Smooth muscle cell (in vitro differentiated cells): ENCODE measurements at regions not wholly inside any gene's neighbourhood (a gene's known extent, or its start where the extent isn't known, plus 50 kb on each side); places are given as distances from the start of the nearest gene placed in this dataset.

Experiments
- DNase-seq: peaks from one replicate; lab custom pipeline; 2025; ENCODE audit not compliant: unreplicated experiment; lab: John Stamatoyannopoulos, UW
- H2AFZ ChIP-seq: fragments of 200-600 bp; sonication (generic); 2 replicates; pipeline ENCODE4 v1.6.0; 2016; ENCODE audit warnings: antibody characterized with exemption, low read depth, mild to moderate bottlenecking
- H3F3A ChIP-seq: fragments of 200-600 bp; sonication (generic); 2 replicates; pipeline ENCODE4 v1.6.0; 2017; ENCODE audit warnings: antibody characterized with exemption, low read depth
- H3K27ac ChIP-seq: fragments of 200-600 bp; sonication (generic); 2 replicates; pipeline ENCODE4 v1.5.1; 2016; ENCODE audit warnings: low read depth, mild to moderate bottlenecking
- H3K27me3 ChIP-seq: fragments of 200-600 bp; sonication (generic); 2 replicates; pipeline ENCODE4 v1.6.1; 2016; ENCODE audit warnings: low read depth, mild to moderate bottlenecking
- H3K36me3 ChIP-seq: fragments of 200-600 bp; sonication (generic); 2 replicates; pipeline ENCODE4 v1.5.1; 2016; ENCODE audit warnings: low read depth
- H3K4me1 ChIP-seq: fragments of 200-600 bp; sonication (generic); 2 replicates; pipeline ENCODE4 v1.5.1; 2016; ENCODE audit warnings: low read depth
- H3K4me2 ChIP-seq: fragments of 200-600 bp; sonication (generic); 2 replicates; pipeline ENCODE4 v1.6.0; 2016; ENCODE audit warnings: mild to moderate bottlenecking
- H3K4me3 ChIP-seq: fragments of 200-600 bp; sonication (generic); 2 replicates; pipeline ENCODE4 v1.5.1; 2016; ENCODE audit warnings: mild to moderate bottlenecking
- H3K79me2 ChIP-seq: fragments of 200-600 bp; sonication (generic); 2 replicates; pipeline ENCODE4 v1.6.0; 2016; ENCODE audit warnings: low read depth, mild to moderate bottlenecking
- H3K9ac ChIP-seq: fragments of 200-600 bp; sonication (generic); 2 replicates; pipeline ENCODE4 v1.6.0; 2016; ENCODE audit warnings: low read depth
- H3K9me3 ChIP-seq: fragments of 200-600 bp; sonication (generic); replicated peaks from 2 replicates; pipeline ENCODE4 v1.5.1; 2016; ENCODE audit warnings: low read depth
- H4K20me1 ChIP-seq: fragments of 200-600 bp; sonication (generic); 2 replicates; pipeline ENCODE4 v1.6.0; 2016; ENCODE audit warnings: low read depth
- WGBS: methylation state at CpG from one replicate; pipeline ENCODE4 v1.1.7; 2016; ENCODE audit warnings: low lambda C conversion rate; 5-methylcytosine and 5-hydroxymethylcytosine counted together
- TF ChIP-seq, protein P1 (sequence below): fragments of 200-600 bp; sonication (generic); IDR thresholded peaks from 2 replicates; pipeline ENCODE4 v1.5.1; 2017; ENCODE audit warnings: borderline replicate concordance, mild to moderate bottlenecking, antibody characterized with exemption; ENCODE audit not compliant: insufficient read depth, poor library complexity, severe bottlenecking

GRCh38 chr12:34399631-34400410 is 377.5 kb downstream of the ALG10 start:
- no peak overlapping the region for H3K4me3 ChIP-seq
- H3K4me2 ChIP-seq, result no peak overlapping the region
- H3K27me3 ChIP-seq, result no peaks in the 10 kb centered on the region
- no peak overlapping the region for H2AFZ ChIP-seq
- no peak overlapping the region for H3K9ac ChIP-seq
- no peak overlapping the region for H3K27ac ChIP-seq
- no peaks in the 10 kb centered on the region for H3K9me3 ChIP-seq
- no peak for DNase-seq
- no peaks in the 10 kb centered on the region for H3K4me1 ChIP-seq
- TF ChIP-seq, protein P1, sequence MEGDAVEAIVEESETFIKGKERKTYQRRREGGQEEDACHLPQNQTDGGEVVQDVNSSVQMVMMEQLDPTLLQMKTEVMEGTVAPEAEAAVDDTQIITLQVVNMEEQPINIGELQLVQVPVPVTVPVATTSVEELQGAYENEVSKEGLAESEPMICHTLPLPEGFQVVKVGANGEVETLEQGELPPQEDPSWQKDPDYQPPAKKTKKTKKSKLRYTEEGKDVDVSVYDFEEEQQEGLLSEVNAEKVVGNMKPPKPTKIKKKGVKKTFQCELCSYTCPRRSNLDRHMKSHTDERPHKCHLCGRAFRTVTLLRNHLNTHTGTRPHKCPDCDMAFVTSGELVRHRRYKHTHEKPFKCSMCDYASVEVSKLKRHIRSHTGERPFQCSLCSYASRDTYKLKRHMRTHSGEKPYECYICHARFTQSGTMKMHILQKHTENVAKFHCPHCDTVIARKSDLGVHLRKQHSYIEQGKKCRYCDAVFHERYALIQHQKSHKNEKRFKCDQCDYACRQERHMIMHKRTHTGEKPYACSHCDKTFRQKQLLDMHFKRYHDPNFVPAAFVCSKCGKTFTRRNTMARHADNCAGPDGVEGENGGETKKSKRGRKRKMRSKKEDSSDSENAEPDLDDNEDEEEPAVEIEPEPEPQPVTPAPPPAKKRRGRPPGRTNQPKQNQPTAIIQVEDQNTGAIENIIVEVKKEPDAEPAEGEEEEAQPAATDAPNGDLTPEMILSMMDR, result no peak
- H3K36me3 ChIP-seq, result no peaks in the 10 kb centered on the region
- H3F3A ChIP-seq, result no peaks in the 10 kb centered on the region
- H3K79me2 ChIP-seq, result no peaks in the 10 kb centered on the region
- no peaks in the 10 kb centered on the region for H4K20me1 ChIP-seq
- WGBS, result 76% methylated on average over 23 of the region's 23 CpGs

GRCh38 chr12:34400411-34400881 is 378.1 kb downstream of the ALG10 start:
- Histone ChIP-seq H3K4me3 (no peak overlapping the region), H3F3A (no peaks in the 10 kb centered on the region), H3K4me2 (no peak overlapping the region), H3K9ac (no peak overlapping the region), H3K9me3 (no peaks in the 10 kb centered on the region), H4K20me1 (no peaks in the 10 kb centered on the region), H3K4me1 (no peaks in the 10 kb centered on the region), H3K36me3 (no peaks in the 10 kb centered on the region), H3K27ac (no peak overlapping the region), H3K27me3 (no peaks in the 10 kb centered on the region), H3K79me2 (no peaks in the 10 kb centered on the region), H2AFZ (no peak overlapping the region)
- WGBS, result 77% methylated on average over 12 of the region's 12 CpGs
- TF ChIP-seq, protein P1, result no peak
- DNase-seq, result no peak

DNA sequence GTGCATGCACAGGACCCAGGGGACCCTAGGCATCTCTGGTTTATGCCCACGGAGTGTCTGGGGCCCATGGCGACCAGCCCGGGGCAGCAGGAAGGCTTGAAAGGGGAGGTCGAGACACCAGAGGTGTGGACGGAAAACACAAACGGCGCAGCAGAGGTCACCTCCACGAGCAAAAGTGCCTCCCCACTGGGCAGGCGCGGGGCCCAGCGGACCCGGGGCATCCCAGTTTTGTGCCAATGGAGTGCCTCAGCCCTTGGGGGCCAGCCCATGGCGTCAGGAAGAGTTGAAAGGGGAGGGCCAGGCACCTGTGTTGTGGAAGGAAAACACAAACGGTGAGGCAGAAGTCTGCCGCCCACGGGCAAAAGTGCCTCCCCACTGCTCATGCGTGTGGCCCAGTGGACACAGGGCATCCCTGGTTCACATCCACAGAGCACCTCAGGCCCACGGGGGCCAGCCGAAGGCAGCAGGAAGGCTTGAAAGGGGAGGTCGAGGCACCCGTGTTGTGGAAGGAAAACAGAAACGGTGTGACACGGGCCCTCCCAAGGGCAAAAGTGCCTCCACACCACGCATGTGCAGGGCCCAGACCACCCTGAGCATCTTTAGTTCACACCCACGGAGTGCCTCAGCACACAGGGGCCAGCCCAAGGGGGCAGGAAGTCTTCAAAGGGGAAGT is 378.8 kb downstream of the ALG10 start:
- Histone ChIP-seq H2AFZ (no peak overlapping the region), H3K79me2 (no peaks in the 10 kb centered on the region), H3K36me3 (no peaks in the 10 kb centered on the region), H3K9ac (no peak overlapping the region), H3K4me1 (no peaks in the 10 kb centered on the region), H3K9me3 (no peaks in the 10 kb centered on the region), H3K27me3 (no peaks in the 10 kb centered on the region), H3K4me3 (no peak overlapping the region), H3F3A (no peaks in the 10 kb centered on the region), H4K20me1 (no peaks in the 10 kb centered on the region), H3K4me2 (no peak overlapping the region), H3K27ac (no peak overlapping the region)
- WGBS, result 76% methylated on average over 25 of the region's 25 CpGs
- no peak for DNase-seq
- TF ChIP-seq, protein P1, result no peak
